LNCAP (cell line): ENCODE measurements at regions not wholly inside any gene's neighbourhood (a gene's known extent, or its start where the extent isn't known, plus 50 kb on each side); places are given as distances from the start of the nearest gene placed in this dataset.

Experiments used
- TF ChIP-seq, protein P1 (sequence below): fragments of 450-650 bp; IDR thresholded peaks from 2 replicates; pipeline ENCODE4 v1.5.1; 2017; ENCODE audit warnings: mild to moderate bottlenecking

GRCh38 chr15:94122516-94122915 lies 108.8 kb upstream of the MCTP2 start:
- TF ChIP-seq, protein P1, sequence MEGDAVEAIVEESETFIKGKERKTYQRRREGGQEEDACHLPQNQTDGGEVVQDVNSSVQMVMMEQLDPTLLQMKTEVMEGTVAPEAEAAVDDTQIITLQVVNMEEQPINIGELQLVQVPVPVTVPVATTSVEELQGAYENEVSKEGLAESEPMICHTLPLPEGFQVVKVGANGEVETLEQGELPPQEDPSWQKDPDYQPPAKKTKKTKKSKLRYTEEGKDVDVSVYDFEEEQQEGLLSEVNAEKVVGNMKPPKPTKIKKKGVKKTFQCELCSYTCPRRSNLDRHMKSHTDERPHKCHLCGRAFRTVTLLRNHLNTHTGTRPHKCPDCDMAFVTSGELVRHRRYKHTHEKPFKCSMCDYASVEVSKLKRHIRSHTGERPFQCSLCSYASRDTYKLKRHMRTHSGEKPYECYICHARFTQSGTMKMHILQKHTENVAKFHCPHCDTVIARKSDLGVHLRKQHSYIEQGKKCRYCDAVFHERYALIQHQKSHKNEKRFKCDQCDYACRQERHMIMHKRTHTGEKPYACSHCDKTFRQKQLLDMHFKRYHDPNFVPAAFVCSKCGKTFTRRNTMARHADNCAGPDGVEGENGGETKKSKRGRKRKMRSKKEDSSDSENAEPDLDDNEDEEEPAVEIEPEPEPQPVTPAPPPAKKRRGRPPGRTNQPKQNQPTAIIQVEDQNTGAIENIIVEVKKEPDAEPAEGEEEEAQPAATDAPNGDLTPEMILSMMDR = no peak

GRCh38 chr15:94119923-94120775 lies 111.2 kb upstream of the MCTP2 start:
- TF ChIP-seq, protein P1 = peak; percentile 99

- TF ChIP-seq, protein P1 = no peak
These were observed 112.0 kb upstream of the MCTP2 start for GRCh38 chr15:94119298-94119811.

DNA sequence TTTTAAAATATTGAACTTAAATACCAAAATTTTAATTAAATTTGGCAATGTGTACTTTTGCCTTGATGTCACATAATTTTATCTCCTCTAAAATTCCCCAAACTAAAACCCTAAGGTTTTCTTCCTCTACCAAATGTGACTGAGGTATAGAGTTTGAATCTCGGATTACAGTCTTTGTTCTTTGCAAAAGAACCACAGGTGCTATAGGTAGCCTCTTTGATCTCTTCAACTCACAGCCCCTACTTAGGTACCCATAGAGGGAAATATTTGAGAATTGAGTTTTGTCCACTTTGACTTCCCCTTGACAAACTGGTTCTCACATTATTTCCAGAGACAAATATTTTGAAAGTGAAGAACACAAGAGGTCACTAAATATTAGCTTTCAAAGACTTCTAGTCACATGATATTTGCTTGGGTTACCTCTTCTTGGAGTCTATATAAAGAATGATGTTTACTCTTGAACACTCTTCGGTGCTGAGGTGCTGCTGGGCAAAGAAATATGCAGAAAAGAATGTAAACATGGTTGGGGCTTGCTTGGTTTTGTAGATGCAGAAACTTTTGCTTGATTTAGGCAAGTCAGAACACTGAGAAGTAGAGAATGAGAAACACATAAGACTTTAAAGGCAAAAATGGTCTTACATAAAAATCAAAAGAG lies 120.8 kb upstream of the MCTP2 start:
- TF ChIP-seq, protein P1 = no peak

- TF ChIP-seq, protein P1 = no peak
These were observed 123.7 kb upstream of the MCTP2 start for GRCh38 chr15:94107652-94108051.

DNA sequence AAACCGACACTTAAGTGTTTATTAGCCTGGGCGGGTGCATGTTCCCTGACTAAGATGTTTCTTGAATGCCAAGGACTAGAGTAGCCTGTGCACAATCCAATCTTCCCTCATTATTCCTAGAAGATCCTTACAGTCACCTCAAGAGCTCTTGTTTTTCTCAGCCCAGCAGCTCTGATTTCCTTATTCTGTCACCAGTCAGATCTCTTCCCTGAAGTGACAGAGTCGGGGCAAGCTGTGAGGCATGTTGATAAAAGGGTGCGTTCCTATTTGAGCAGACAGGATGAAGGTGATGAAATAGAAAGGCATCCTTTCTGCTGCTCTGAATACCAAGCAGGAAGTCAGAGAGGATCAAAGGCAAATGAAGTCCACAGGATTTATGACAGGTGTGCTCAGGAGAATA lies 125.6 kb upstream of the MCTP2 start:
- TF ChIP-seq, protein P1 = no peak

- TF ChIP-seq, protein P1 = no peak
These were observed 130.5 kb upstream of the MCTP2 start for GRCh38 chr15:94100863-94101262.
